Stromal cell of bone marrow (primary cell): ENCODE measurements at regions not wholly inside any gene's neighbourhood (a gene's known extent, or its start where the extent isn't known, plus 50 kb on each side); places are given as distances from the start of the nearest gene placed in this dataset.

Source experiments
- DNase-seq: peaks from one replicate; pipeline ENCODE4 v3.0.0-alpha.2; 2012; ENCODE audit warnings: low read depth

GRCh38 chr3:25044762-25045710 lies 383.0 kb upstream of the RARB start:
- DNase-seq, result no peak

GRCh38 chr3:25046911-25047771 lies 380.9 kb upstream of the RARB start:
- DNase-seq, result no peak

- no peak for DNase-seq
Measured at GRCh38 chr3:25049304-25049703, 378.8 kb upstream of the RARB start.

GRCh38 chr3:25053360-25053759 lies 374.7 kb upstream of the RARB start:
- no peak for DNase-seq

GRCh38 chr3:25056036-25056755 lies 371.9 kb upstream of the RARB start:
- DNase-seq, result no peak

GRCh38 chr3:25056803-25057351 lies 371.2 kb upstream of the RARB start:
- DNase-seq, result no peak

GRCh38 chr3:25057379-25057778 lies 370.7 kb upstream of the RARB start:
- no peak for DNase-seq

GRCh38 chr3:25064681-25065080 lies 363.4 kb upstream of the RARB start:
- no peak for DNase-seq

- DNase-seq, result no peak
Measured at GRCh38 chr3:25069970-25070369, 358.1 kb upstream of the RARB start.

GRCh38 chr3:25071846-25072245 lies 356.2 kb upstream of the RARB start:
- no peak for DNase-seq

GRCh38 chr3:25073423-25073822 lies 354.6 kb upstream of the RARB start:
- no peak for DNase-seq

GRCh38 chr3:25074149-25074548 lies 353.9 kb upstream of the RARB start:
- DNase-seq, result no peak

GRCh38 chr3:25080461-25080860 lies 347.6 kb upstream of the RARB start:
- DNase-seq, result no peak

- no peak for DNase-seq
Measured at GRCh38 chr3:25084016-25084415, 344.0 kb upstream of the RARB start.

GRCh38 chr3:25086721-25087120 lies 341.3 kb upstream of the RARB start:
- DNase-seq, result no peak

GRCh38 chr3:25088284-25088683 lies 339.8 kb upstream of the RARB start:
- no peak for DNase-seq

- no peak for DNase-seq
Measured at GRCh38 chr3:25090698-25091453, 337.2 kb upstream of the RARB start.

GRCh38 chr3:25091934-25092333 lies 336.1 kb upstream of the RARB start:
- no peak for DNase-seq

- no peak for DNase-seq
Measured at GRCh38 chr3:25094932-25095685, 333.0 kb upstream of the RARB start.

GRCh38 chr3:25096536-25096935 lies 331.5 kb upstream of the RARB start:
- DNase-seq, result no peak

- DNase-seq, result no peak
Measured at GRCh38 chr3:25097023-25097422, 331.0 kb upstream of the RARB start.
